ENCODE measurements at regions not wholly inside any gene's neighbourhood (a gene's known extent, or its start where the extent isn't known, plus 50 kb on each side); places are given as distances from the start of the nearest gene placed in this dataset.

DNA sequence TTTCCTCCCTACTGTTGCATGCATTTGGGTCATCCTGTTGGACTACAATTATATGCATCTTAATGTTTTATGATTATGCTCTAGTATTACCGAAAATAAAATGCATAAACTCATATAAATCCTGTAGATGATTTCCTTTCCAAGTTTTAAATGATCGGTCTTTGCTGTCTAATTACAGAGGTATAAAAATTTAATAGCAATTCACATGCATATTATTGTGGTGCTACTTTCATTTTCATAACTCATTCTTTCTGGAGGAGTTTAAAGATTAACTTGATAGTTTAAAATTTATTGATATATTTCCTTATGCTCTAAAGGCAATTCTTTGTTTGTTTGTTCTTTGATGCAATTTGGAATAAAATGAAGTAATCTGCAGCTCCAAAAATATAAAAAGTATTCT, 1475.1 kb downstream of the MAT2B start:
- no peak for DNase-seq
- H3K9me3 ChIP-seq (replicated peaks in 1 of 2; ENCODE audit: control insufficient read depth in 1 of 2, insufficient read depth in 1 of 2, low read length in 2 of 2) = peaks cover 0 to 6% of the 10 kb centered on the region in 2 donors
- no peak overlapping the region for H3K27ac ChIP-seq (ENCODE audit: low read depth in 1 of 2, low read length in 2 of 2)
- H4K20me1 ChIP-seq (ENCODE audit: insufficient read depth, low read length) = no peaks in the 10 kb centered on the region
- TF ChIP-seq, protein P1, sequence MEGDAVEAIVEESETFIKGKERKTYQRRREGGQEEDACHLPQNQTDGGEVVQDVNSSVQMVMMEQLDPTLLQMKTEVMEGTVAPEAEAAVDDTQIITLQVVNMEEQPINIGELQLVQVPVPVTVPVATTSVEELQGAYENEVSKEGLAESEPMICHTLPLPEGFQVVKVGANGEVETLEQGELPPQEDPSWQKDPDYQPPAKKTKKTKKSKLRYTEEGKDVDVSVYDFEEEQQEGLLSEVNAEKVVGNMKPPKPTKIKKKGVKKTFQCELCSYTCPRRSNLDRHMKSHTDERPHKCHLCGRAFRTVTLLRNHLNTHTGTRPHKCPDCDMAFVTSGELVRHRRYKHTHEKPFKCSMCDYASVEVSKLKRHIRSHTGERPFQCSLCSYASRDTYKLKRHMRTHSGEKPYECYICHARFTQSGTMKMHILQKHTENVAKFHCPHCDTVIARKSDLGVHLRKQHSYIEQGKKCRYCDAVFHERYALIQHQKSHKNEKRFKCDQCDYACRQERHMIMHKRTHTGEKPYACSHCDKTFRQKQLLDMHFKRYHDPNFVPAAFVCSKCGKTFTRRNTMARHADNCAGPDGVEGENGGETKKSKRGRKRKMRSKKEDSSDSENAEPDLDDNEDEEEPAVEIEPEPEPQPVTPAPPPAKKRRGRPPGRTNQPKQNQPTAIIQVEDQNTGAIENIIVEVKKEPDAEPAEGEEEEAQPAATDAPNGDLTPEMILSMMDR (IDR thresholded peaks at IDR 0.05) = no peak
- Mint-ChIP-seq H3K9me3 (peaks cover 7 to 23% (median 17%) of the 10 kb centered on the region in 7 donors), H3K4me1 (no peaks in the 10 kb centered on the region), H3K36me3 (no peaks in the 10 kb centered on the region), H3K27me3 (ENCODE audit: low read depth in 3 of 3) (no peaks in the 10 kb centered on the region), H3K4me3 (no peak overlapping the region), H3K27ac (no peak overlapping the region)
- H3K27me3 ChIP-seq (ENCODE audit: control insufficient read depth in 2 of 2, insufficient read depth in 2 of 2, low read length in 2 of 2) = no peaks in the 10 kb centered on the region
- H2AFZ ChIP-seq (ENCODE audit: insufficient read depth, low read depth, low read length, poor library complexity, severe bottlenecking) = no peak overlapping the region
- H3K4me1 ChIP-seq (ENCODE audit: control insufficient read depth in 1 of 2, insufficient read depth in 2 of 2, low read length in 2 of 2) = no peaks in the 10 kb centered on the region
- intact Hi-C loops (cut with micrococcal nuclease) = no loop called here
- no peak overlapping the region for H3K4me3 ChIP-seq (replicated peaks in 1 of 3; ENCODE audit: low read depth in 2 of 3, low read length in 3 of 3)
- no peak overlapping the region for H3K9ac ChIP-seq (ENCODE audit: insufficient read depth, low read length, poor library complexity, severe bottlenecking)
- no CpG with 5 or more reads among the region's 2 CpGs for WGBS (ENCODE audit: insufficient coverage)
- no peak overlapping the region for H3K4me2 ChIP-seq (replicated peaks; ENCODE audit: extremely low read depth, low read length, poor library complexity, severe bottlenecking)
- no peaks in the 10 kb centered on the region for H3K36me3 ChIP-seq (replicated peaks in 1 of 2; ENCODE audit: control insufficient read depth in 1 of 2, insufficient read depth in 2 of 2, low read length in 2 of 2)
- H3K79me2 ChIP-seq (ENCODE audit: insufficient read depth, low read length) = no peaks in the 10 kb centered on the region

DNA sequence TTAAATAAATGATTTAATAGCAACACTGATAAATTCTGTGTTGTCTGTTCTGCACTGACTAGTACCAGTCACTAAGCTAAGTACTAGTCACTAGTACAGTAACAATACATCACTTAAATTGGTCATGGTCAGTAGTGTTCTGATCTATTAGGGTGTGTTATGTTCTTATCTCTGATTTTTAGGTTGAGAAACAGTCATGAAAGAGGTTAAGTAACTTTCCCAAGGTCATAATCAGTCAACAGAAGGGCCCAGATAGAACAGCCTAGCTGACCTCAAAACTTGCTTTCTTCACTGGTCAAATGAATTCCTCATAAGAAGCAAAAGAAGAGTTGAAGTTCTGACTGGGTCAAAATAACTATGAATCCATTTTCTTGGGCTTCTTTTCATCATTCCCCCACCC, 1492.7 kb downstream of the MAT2B start:
- H3K27me3 Mint-ChIP-seq (ENCODE audit: low read depth in 3 of 3) = peaks cover 0 to 2% (median 0%) of the 10 kb centered on the region in 3 donors
- H3K27me3 ChIP-seq (ENCODE audit: control insufficient read depth in 2 of 2, insufficient read depth in 2 of 2, low read length in 2 of 2) = no peaks in the 10 kb centered on the region
- H3K4me3 ChIP-seq (replicated peaks in 1 of 3; ENCODE audit: low read depth in 2 of 3, low read length in 3 of 3) = no peak overlapping the region
- peaks cover 2 to 13% (median 5%) of the 10 kb centered on the region in 7 donors for H3K9me3 Mint-ChIP-seq
- H3K36me3 Mint-ChIP-seq = no peaks in the 10 kb centered on the region
- no peak overlapping the region for H3K4me2 ChIP-seq (replicated peaks; ENCODE audit: extremely low read depth, low read length, poor library complexity, severe bottlenecking)
- H2AFZ ChIP-seq (ENCODE audit: insufficient read depth, low read depth, low read length, poor library complexity, severe bottlenecking) = no peak overlapping the region
- H3K9ac ChIP-seq (ENCODE audit: insufficient read depth, low read length, poor library complexity, severe bottlenecking) = no peak overlapping the region
- DNase-seq = no peak
- H4K20me1 ChIP-seq (ENCODE audit: insufficient read depth, low read length) = no peaks in the 10 kb centered on the region
- TF ChIP-seq, protein P1 (IDR thresholded peaks at IDR 0.05) = no peak
- no peaks in the 10 kb centered on the region for H3K79me2 ChIP-seq (ENCODE audit: insufficient read depth, low read length)
- intact Hi-C loops (cut with micrococcal nuclease) = no loop called here
- no peaks in the 10 kb centered on the region for H3K9me3 ChIP-seq (replicated peaks in 1 of 2; ENCODE audit: control insufficient read depth in 1 of 2, insufficient read depth in 1 of 2, low read length in 2 of 2)
- H3K4me1 Mint-ChIP-seq = no peaks in the 10 kb centered on the region
- H3K4me3 Mint-ChIP-seq = no peak overlapping the region
- no peak overlapping the region for H3K27ac ChIP-seq (ENCODE audit: low read depth in 1 of 2, low read length in 2 of 2)
- no peaks in the 10 kb centered on the region for H3K4me1 ChIP-seq (ENCODE audit: control insufficient read depth in 1 of 2, insufficient read depth in 2 of 2, low read length in 2 of 2)
- no peaks in the 10 kb centered on the region for H3K36me3 ChIP-seq (replicated peaks in 1 of 2; ENCODE audit: control insufficient read depth in 1 of 2, insufficient read depth in 2 of 2, low read length in 2 of 2)
- no peak overlapping the region for H3K27ac Mint-ChIP-seq

Measured in CD14-positive monocyte (primary cell).